ENCODE measurements at regions not wholly inside any gene's neighbourhood (a gene's known extent, or its start where the extent isn't known, plus 50 kb on each side); places are given as distances from the start of the nearest gene placed in this dataset.

GRCh38 chr2:128545085-128545484 lies 226.4 kb upstream of the HS6ST1 start (continued):
- TF ChIP-seq EGR1 (IDR thresholded peaks at IDR 0.05; ENCODE audit: low read depth in 2 of 2) (no peak), HNF4G (IDR thresholded peaks at IDR 0.05) (no peak)

- DNase-seq (ENCODE audit: low spot score), result no peak
- no peak overlapping the region for H3K4me3 ChIP-seq (ENCODE audit: low read depth in 1 of 3, low read length in 3 of 3)
- 96% methylated on average over 7 of the region's 7 CpGs for WGBS
- no peak overlapping the region for H3K9ac ChIP-seq (ENCODE audit: low read depth in 1 of 2, low read length in 2 of 2)
- H3K27ac ChIP-seq (ENCODE audit: low read depth in 1 of 2, low read length in 2 of 2), result no peak overlapping the region
- H3K36me3 ChIP-seq (ENCODE audit: control insufficient read depth in 4 of 4, insufficient read depth in 3 of 4, low read depth in 1 of 4, low read length in 3 of 4), result no peaks in the 10 kb centered on the region
- no peaks in the 10 kb centered on the region for H3K27me3 ChIP-seq (ENCODE audit: control insufficient read depth in 4 of 4, insufficient read depth in 4 of 4, low read length in 3 of 4)
- TF ChIP-seq MAX (IDR thresholded peaks at IDR 0.05) (no peak), YY1 (IDR thresholded peaks at IDR 0.05) (no peak), EGR1 (IDR thresholded peaks at IDR 0.05; ENCODE audit: low read depth in 2 of 2) (no peak), FOXA2 (IDR thresholded peaks at IDR 0.05) (no peak), NR2F2 (IDR thresholded peaks at IDR 0.05) (no peak), HNF4A (conservative IDR thresholded peaks at IDR 0.05) (no peak), HNF4G (IDR thresholded peaks at IDR 0.05) (no peak), ZBTB33 (IDR thresholded peaks at IDR 0.05) (no peak), SP1 (IDR thresholded peaks at IDR 0.05) (no peak), REST (IDR thresholded peaks at IDR 0.05) (no peak), RXRA (IDR thresholded peaks at IDR 0.05) (no peak), ATF3 (IDR thresholded peaks at IDR 0.05) (no peak), GABPA (IDR thresholded peaks at IDR 0.05 in 1 of 2, conservative IDR thresholded peaks at IDR 0.05 in 1 of 2) (no peak), JUND (IDR thresholded peaks at IDR 0.05) (no peak), RAD21 (IDR thresholded peaks at IDR 0.05) (no peak), TAF1 (conservative IDR thresholded peaks at IDR 0.05) (no peak), CTCF (IDR thresholded peaks at IDR 0.05; ENCODE audit: low read depth, low read length, missing input control) (no peak), FOXA1 (IDR thresholded peaks at IDR 0.05) (no peak)
- H3K9me3 ChIP-seq (ENCODE audit: control insufficient read depth in 4 of 4, low read length in 3 of 4), result no peaks in the 10 kb centered on the region
- H3K4me1 ChIP-seq (ENCODE audit: control insufficient read depth in 4 of 4, insufficient read depth in 4 of 4, low read length in 3 of 4), result no peaks in the 10 kb centered on the region
These were observed 227.2 kb upstream of the HS6ST1 start for GRCh38 chr2:128545829-128546228.

Measured in liver (tissue), 8 donors.